Hematopoietic multipotent progenitor cell treated with erythropoietin and hydrocortisone succinate and interleukin-3 and kit ligand, for 4 days (in vitro differentiated cells): ENCODE measurements at regions not wholly inside any gene's neighbourhood (a gene's known extent, or its start where the extent isn't known, plus 50 kb on each side); places are given as distances from the start of the nearest gene placed in this dataset.

Source experiments
- DNase-seq: peaks from one replicate; pipeline ENCODE4 v3.0.0-alpha.2; 2015

- no peak for DNase-seq
These were observed 78.2 kb downstream of the NCOR2 start for GRCh38 chr12:124489220-124489619.

GRCh38 chr12:124488520-124488919, 78.9 kb downstream of the NCOR2 start:
- no peak for DNase-seq

GRCh38 chr12:124487834-124488165, 79.6 kb downstream of the NCOR2 start:
- DNase-seq: no peak

GRCh38 chr12:124487066-124487833, 80.2 kb downstream of the NCOR2 start:
- peak; percentile 82 for DNase-seq

- DNase-seq: no peak
These were observed 81.0 kb downstream of the NCOR2 start for GRCh38 chr12:124486346-124486963.

- DNase-seq: no peak
These were observed 82.0 kb downstream of the NCOR2 start for GRCh38 chr12:124485371-124485770.

GRCh38 chr12:124484526-124484953, 82.9 kb downstream of the NCOR2 start:
- DNase-seq: peak; percentile 56

GRCh38 chr12:124484067-124484466, 83.3 kb downstream of the NCOR2 start:
- peak; percentile 60 for DNase-seq

GRCh38 chr12:124482901-124483799, 84.3 kb downstream of the NCOR2 start:
- DNase-seq: no peak

- no peak for DNase-seq
These were observed 84.9 kb downstream of the NCOR2 start for GRCh38 chr12:124482567-124482893.

GRCh38 chr12:124481772-124482566, 85.4 kb downstream of the NCOR2 start:
- DNase-seq: no peak

GRCh38 chr12:124481257-124481750, 86.1 kb downstream of the NCOR2 start:
- DNase-seq: no peak

- peak; percentile 39 for DNase-seq
These were observed 86.7 kb downstream of the NCOR2 start for GRCh38 chr12:124480469-124481256.

GRCh38 chr12:124479680-124480468, 87.5 kb downstream of the NCOR2 start:
- DNase-seq: no peak

GRCh38 chr12:124478985-124479645, 88.3 kb downstream of the NCOR2 start:
- no peak for DNase-seq

GRCh38 chr12:124478416-124478815, 89.0 kb downstream of the NCOR2 start:
- no peak for DNase-seq

GRCh38 chr12:124477107-124477915, 90.1 kb downstream of the NCOR2 start:
- DNase-seq: no peak

- no peak for DNase-seq
These were observed 91.4 kb downstream of the NCOR2 start for GRCh38 chr12:124476011-124476400.

GRCh38 chr12:124475295-124476010, 92.0 kb downstream of the NCOR2 start:
- DNase-seq: no peak
